WTC11 (cell line): ENCODE measurements at regions not wholly inside any gene's neighbourhood (a gene's known extent, or its start where the extent isn't known, plus 50 kb on each side); places are given as distances from the start of the nearest gene placed in this dataset.

Experiments used
- ATF6 ChIP-seq: sonication (generic); formaldehyde crosslinking; IDR thresholded peaks from 2 replicates; pipeline ENCODE4 v1.8.1; 2023; ENCODE audit warnings: mild to moderate bottlenecking, missing genetic modification reagents
- CBFB ChIP-seq: sonication (generic); formaldehyde crosslinking; IDR thresholded peaks from 2 replicates; pipeline ENCODE4 v1.8.1; 2022; ENCODE audit warnings: mild to moderate bottlenecking, low read depth, missing genetic modification reagents
- CTCF ChIP-seq: fragments of 200-600 bp; IDR thresholded peaks from 2 replicates; pipeline ENCODE4 v1.8.0; 2022; ENCODE audit warnings: antibody characterized with exemption
- E2F1 ChIP-seq: sonication (generic); formaldehyde crosslinking; IDR thresholded peaks from 2 replicates; pipeline ENCODE4 v1.8.0; 2022; ENCODE audit warnings: mild to moderate bottlenecking, missing genetic modification reagents
- GRHL2 ChIP-seq: fragments of 250-450 bp; sonication (Bioruptor Pico); IDR thresholded peaks from 2 replicates; pipeline ENCODE4 v1.8.0; 2022; ENCODE audit warnings: mild to moderate bottlenecking, moderate library complexity; ENCODE audit not compliant: insufficient replicate concordance, severe bottlenecking
- KAT7 ChIP-seq: sonication (generic); formaldehyde crosslinking; IDR thresholded peaks from 2 replicates; pipeline ENCODE4 v1.8.1; 2023; ENCODE audit warnings: missing genetic modification reagents, mild to moderate bottlenecking, borderline replicate concordance
- PRDM15 ChIP-seq: sonication (generic); formaldehyde crosslinking; IDR thresholded peaks from 2 replicates; pipeline ENCODE4 v1.8.0; 2022; ENCODE audit warnings: missing genetic modification reagents
- TEAD1 ChIP-seq: sonication (generic); formaldehyde crosslinking; IDR thresholded peaks from 2 replicates; pipeline ENCODE4 v1.8.0; 2022; ENCODE audit warnings: mild to moderate bottlenecking, missing genetic modification reagents
- ZNF219 ChIP-seq: sonication (generic); formaldehyde crosslinking; IDR thresholded peaks from 2 replicates; pipeline ENCODE4 v1.8.0; 2023; ENCODE audit warnings: missing genetic modification reagents, mild to moderate bottlenecking, borderline replicate concordance

- TF ChIP-seq GRHL2 (CRISPR knock-in tag) (no peak), PRDM15 (CRISPR knock-in tag) (no peak), E2F1 (no peak), CTCF (no peak), ATF6 (no peak), CBFB (CRISPR knock-in tag) (no peak), ZNF219 (CRISPR knock-in tag) (no peak), KAT7 (CRISPR knock-in tag) (no peak), TEAD1 (CRISPR knock-in tag) (no peak)
Observed at GRCh38 chr16:7946142-7946541, 613.5 kb downstream of the RBFOX1 start.
